ENCODE measurements at regions not wholly inside any gene's neighbourhood (a gene's known extent, or its start where the extent isn't known, plus 50 kb on each side); places are given as distances from the start of the nearest gene placed in this dataset.
A peak's percentile ranks its signal among the peaks of the same experiment; 100 is the strongest.

DNA sequence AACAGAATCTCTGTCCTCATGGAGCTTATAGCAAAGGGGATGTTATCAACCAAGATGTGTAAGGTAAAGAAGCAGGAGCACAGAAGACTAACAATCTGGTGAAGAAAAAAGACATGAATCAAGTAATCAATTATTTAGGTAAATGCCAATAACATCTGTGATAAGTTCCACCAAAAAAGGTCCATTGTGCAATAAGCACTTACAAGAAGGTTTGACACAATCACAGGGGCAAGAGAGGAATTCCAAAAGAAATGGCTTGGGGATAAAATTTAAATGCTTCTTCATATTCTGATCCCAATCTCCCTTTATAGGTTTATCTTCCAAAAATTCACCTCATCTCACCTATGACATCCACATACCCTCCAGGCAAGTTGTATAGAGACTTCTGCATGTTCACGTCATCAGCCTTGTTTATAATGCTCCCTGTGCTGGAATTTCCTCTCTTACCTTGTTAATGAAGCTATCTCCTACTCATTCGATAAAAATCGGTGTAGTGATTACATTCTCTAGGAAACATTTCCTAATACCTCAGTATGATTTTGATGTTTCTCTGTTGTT is 53.6 kb upstream of the DPT start:
- no peak for DNase-seq (ENCODE audit: insufficient read length, low spot score, missing footprints)
- H3K9me3 ChIP-seq (ENCODE audit: low read depth, low read length): no peaks in the 10 kb centered on the region
- no peak overlapping the region for H3K27ac ChIP-seq (ENCODE audit: low read depth, low read length)
- no peak overlapping the region for H3K4me3 ChIP-seq (ENCODE audit: insufficient read depth, low read length)
- no peaks in the 10 kb centered on the region for H3K27me3 ChIP-seq (ENCODE audit: insufficient read depth, low read length)
- no peaks in the 10 kb centered on the region for H3K36me3 ChIP-seq (ENCODE audit: insufficient read depth, low read length)
- no peak overlapping the region for H3K4me2 ChIP-seq (ENCODE audit: insufficient read depth, low read length)
- no peaks in the 10 kb centered on the region for H3K4me1 ChIP-seq (ENCODE audit: insufficient read depth, low read length)
- no peak overlapping the region for H2AFZ ChIP-seq (ENCODE audit: low read length)
- no peaks in the 10 kb centered on the region for H4K20me1 ChIP-seq (ENCODE audit: insufficient read depth, low read length)
- no peaks in the 10 kb centered on the region for H3K79me2 ChIP-seq (ENCODE audit: insufficient read depth, low read length)
- TF ChIP-seq, protein P1, sequence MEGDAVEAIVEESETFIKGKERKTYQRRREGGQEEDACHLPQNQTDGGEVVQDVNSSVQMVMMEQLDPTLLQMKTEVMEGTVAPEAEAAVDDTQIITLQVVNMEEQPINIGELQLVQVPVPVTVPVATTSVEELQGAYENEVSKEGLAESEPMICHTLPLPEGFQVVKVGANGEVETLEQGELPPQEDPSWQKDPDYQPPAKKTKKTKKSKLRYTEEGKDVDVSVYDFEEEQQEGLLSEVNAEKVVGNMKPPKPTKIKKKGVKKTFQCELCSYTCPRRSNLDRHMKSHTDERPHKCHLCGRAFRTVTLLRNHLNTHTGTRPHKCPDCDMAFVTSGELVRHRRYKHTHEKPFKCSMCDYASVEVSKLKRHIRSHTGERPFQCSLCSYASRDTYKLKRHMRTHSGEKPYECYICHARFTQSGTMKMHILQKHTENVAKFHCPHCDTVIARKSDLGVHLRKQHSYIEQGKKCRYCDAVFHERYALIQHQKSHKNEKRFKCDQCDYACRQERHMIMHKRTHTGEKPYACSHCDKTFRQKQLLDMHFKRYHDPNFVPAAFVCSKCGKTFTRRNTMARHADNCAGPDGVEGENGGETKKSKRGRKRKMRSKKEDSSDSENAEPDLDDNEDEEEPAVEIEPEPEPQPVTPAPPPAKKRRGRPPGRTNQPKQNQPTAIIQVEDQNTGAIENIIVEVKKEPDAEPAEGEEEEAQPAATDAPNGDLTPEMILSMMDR (IDR thresholded peaks at IDR 0.05; ENCODE audit: extremely low read depth, low read depth, low read length): no peak

DNA sequence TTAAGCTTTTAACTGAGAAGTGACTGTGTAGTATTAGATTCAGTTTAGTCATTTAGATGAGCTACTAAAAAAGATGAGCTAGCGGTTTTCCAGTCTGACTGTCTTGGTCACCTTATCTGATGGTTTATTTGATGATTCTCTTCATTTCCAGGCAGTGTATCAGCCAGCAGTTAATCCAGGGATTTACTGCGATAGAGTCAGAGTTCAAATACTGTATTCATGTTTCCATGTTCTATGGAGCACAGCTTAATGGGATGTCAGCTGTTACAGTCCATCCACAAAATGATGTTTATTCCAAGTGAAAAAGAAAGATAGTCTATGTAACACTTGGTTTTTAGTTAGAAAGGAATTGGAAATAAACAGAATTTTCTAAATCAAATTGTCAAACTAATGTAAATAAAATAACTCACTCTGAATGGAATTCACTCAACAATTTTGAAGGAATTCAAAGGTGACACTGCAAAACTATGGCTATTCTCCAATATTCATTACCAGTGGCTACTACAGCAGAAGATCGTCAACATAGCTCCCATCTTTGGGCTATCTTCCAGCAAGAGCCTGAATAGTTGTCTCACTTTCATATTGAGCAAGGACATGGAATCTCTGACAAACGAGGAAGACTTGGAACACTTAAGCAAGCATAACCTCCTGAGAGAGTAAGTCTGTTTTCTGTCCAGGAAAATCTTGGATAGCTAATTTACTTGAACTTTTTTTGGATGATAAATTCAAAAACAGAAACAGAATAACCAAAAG is 54.6 kb upstream of the DPT start:
- TF ChIP-seq, protein P1 (IDR thresholded peaks at IDR 0.05; ENCODE audit: extremely low read depth, low read depth, low read length): no peak
- Histone ChIP-seq H3K4me1 (ENCODE audit: insufficient read depth, low read length) (no peaks in the 10 kb centered on the region), H3K4me2 (ENCODE audit: insufficient read depth, low read length) (no peak overlapping the region), H2AFZ (ENCODE audit: low read length) (no peak overlapping the region), H3K27ac (ENCODE audit: low read depth, low read length) (no peak overlapping the region), H3K9me3 (ENCODE audit: low read depth, low read length) (no peaks in the 10 kb centered on the region), H3K36me3 (ENCODE audit: insufficient read depth, low read length) (no peaks in the 10 kb centered on the region), H4K20me1 (ENCODE audit: insufficient read depth, low read length) (no peaks in the 10 kb centered on the region), H3K27me3 (ENCODE audit: insufficient read depth, low read length) (no peaks in the 10 kb centered on the region), H3K79me2 (ENCODE audit: insufficient read depth, low read length) (no peaks in the 10 kb centered on the region), H3K4me3 (ENCODE audit: insufficient read depth, low read length) (no peak overlapping the region)
- no peak for DNase-seq (ENCODE audit: insufficient read length, low spot score, missing footprints)

DNA sequence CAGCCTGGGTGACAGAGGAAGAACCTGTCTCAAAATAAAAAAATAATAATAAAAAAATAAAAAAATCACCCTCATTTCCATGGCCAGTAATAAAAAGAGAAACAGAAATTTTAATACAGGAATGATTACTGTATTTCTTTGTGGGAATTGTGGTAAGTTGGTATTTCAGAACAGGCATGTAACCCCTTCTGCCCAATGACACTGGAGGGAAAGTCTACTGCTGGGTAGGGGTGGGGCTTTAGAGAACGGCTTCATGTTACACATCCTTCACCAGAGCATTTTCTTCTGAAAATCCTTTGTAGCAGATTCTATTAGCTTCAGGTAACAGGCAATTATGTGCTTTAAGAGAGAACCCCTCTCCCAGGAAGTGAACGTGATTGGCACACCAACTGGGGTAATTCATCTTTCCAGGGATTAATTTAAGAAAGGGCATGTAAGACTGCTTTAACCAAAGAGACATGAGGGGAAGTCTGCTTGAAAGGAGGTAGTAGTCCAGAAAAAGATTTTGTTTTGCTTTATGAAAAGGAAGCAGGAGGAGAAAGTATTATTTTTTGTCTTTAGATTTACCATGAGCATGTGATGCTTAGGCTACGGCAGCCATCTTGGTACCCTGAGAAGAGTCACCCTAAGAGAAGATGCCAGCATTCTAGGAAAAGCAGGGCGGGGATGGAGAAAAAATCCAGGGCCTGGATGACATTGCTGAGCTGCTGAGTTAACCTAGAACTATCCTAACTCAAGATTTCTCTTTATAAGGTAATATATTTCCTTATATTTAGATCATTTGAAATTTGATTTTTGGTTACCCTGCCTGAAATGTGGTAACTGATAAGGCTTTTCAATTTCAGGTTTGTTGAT is 57.7 kb upstream of the DPT start:
- Histone ChIP-seq H3K4me2 (ENCODE audit: insufficient read depth, low read length) (no peak overlapping the region), H4K20me1 (ENCODE audit: insufficient read depth, low read length) (no peaks in the 10 kb centered on the region), H3K4me1 (ENCODE audit: insufficient read depth, low read length) (no peaks in the 10 kb centered on the region), H2AFZ (ENCODE audit: low read length) (no peak overlapping the region), H3K27ac (ENCODE audit: low read depth, low read length) (no peak overlapping the region), H3K4me3 (ENCODE audit: insufficient read depth, low read length) (no peak overlapping the region), H3K9me3 (ENCODE audit: low read depth, low read length) (no peaks in the 10 kb centered on the region), H3K27me3 (ENCODE audit: insufficient read depth, low read length) (no peaks in the 10 kb centered on the region), H3K36me3 (ENCODE audit: insufficient read depth, low read length) (no peaks in the 10 kb centered on the region), H3K79me2 (ENCODE audit: insufficient read depth, low read length) (no peaks in the 10 kb centered on the region)
- TF ChIP-seq, protein P1 (IDR thresholded peaks at IDR 0.05; ENCODE audit: extremely low read depth, low read depth, low read length): no peak
- peak; percentile 59 for DNase-seq (ENCODE audit: insufficient read length, low spot score, missing footprints)

DNA sequence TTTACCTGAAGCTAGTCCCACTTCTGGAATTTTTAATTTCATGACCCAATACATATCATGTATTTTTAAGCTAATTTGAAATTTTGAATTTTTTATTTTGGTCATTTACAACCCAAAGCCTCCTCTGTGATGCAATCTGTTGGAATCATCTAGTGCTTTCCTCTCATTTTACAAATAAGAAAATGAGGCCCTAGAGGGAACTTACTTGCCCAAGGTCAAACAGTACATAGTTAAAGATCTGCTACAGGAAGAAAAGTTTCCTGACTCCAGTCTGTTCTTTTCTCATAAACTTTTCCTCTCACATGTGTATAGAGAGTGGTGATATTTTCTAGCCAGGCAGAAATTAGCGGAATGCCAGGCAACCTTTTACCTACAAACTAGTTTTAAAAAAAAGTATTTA is 59.3 kb upstream of the DPT start:
- Histone ChIP-seq H3K27ac (ENCODE audit: low read depth, low read length) (no peak overlapping the region), H3K9me3 (ENCODE audit: low read depth, low read length) (no peaks in the 10 kb centered on the region), H3K4me3 (ENCODE audit: insufficient read depth, low read length) (no peak overlapping the region), H3K4me1 (ENCODE audit: insufficient read depth, low read length) (no peaks in the 10 kb centered on the region), H3K27me3 (ENCODE audit: insufficient read depth, low read length) (no peaks in the 10 kb centered on the region), H4K20me1 (ENCODE audit: insufficient read depth, low read length) (no peaks in the 10 kb centered on the region), H3K36me3 (ENCODE audit: insufficient read depth, low read length) (no peaks in the 10 kb centered on the region), H3K79me2 (ENCODE audit: insufficient read depth, low read length) (no peaks in the 10 kb centered on the region), H2AFZ (ENCODE audit: low read length) (no peak overlapping the region), H3K4me2 (ENCODE audit: insufficient read depth, low read length) (no peak overlapping the region)
- no peak for DNase-seq (ENCODE audit: insufficient read length, low spot score, missing footprints)
- TF ChIP-seq, protein P1 (IDR thresholded peaks at IDR 0.05; ENCODE audit: extremely low read depth, low read depth, low read length): no peak

All from osteoblast (primary cell).